ENCODE measurements at regions not wholly inside any gene's neighbourhood (a gene's known extent, or its start where the extent isn't known, plus 50 kb on each side); places are given as distances from the start of the nearest gene placed in this dataset.

GRCh38 chr2:78646533-78647364 lies 378.8 kb upstream of the REG3G start:
- no peaks in the 10 kb centered on the region for H3K4me1 ChIP-seq (ENCODE audit: control insufficient read depth in 3 of 3, insufficient read depth in 2 of 3, low read depth in 1 of 3, low read length in 2 of 3)
- no peak overlapping the region for H3K27ac ChIP-seq (ENCODE audit: low read depth in 1 of 3, low read length in 2 of 3)
- DNase-seq (no peak), FAIRE-seq (no peak)
- H3K36me3 ChIP-seq (ENCODE audit: control insufficient read depth in 3 of 3, insufficient read depth in 2 of 3, low read depth in 1 of 3, low read length in 3 of 3): no peaks in the 10 kb centered on the region
- no peaks in the 10 kb centered on the region for H3K27me3 ChIP-seq (ENCODE audit: control insufficient read depth in 3 of 3, insufficient read depth in 3 of 3, low read length in 3 of 3)
- WGBS, 3 donors: 47 to 63% (median 48%) methylated on average over 5 of the region's 5 CpGs
- no peak overlapping the region for H3K4me3 ChIP-seq (ENCODE audit: low read depth in 1 of 3, low read length in 3 of 3)
- no peaks in the 10 kb centered on the region for H3K9me3 ChIP-seq (ENCODE audit: control insufficient read depth in 2 of 2, insufficient read depth in 1 of 2, low read depth in 1 of 2, low read length in 1 of 2)

GRCh38 chr2:78648558-78648957 lies 376.9 kb upstream of the REG3G start:
- Histone ChIP-seq H3K4me3 (ENCODE audit: low read depth in 1 of 3, low read length in 3 of 3) (no peak overlapping the region), H3K27ac (ENCODE audit: low read depth in 1 of 3, low read length in 2 of 3) (no peak overlapping the region), H3K27me3 (ENCODE audit: control insufficient read depth in 3 of 3, insufficient read depth in 3 of 3, low read length in 3 of 3) (no peaks in the 10 kb centered on the region), H3K4me1 (ENCODE audit: control insufficient read depth in 3 of 3, insufficient read depth in 2 of 3, low read depth in 1 of 3, low read length in 2 of 3) (no peaks in the 10 kb centered on the region), H3K9me3 (ENCODE audit: control insufficient read depth in 2 of 2, insufficient read depth in 1 of 2, low read depth in 1 of 2, low read length in 1 of 2) (no peaks in the 10 kb centered on the region), H3K36me3 (ENCODE audit: control insufficient read depth in 3 of 3, insufficient read depth in 2 of 3, low read depth in 1 of 3, low read length in 3 of 3) (no peaks in the 10 kb centered on the region)
- no peak for DNase-seq
- WGBS, 3 donors: 52 to 63% (median 58%) methylated on average over 1 of the region's 1 CpG
- FAIRE-seq: no peak

GRCh38 chr2:78654941-78655340 lies 370.6 kb upstream of the REG3G start:
- FAIRE-seq (no peak), DNase-seq (no peak)
- H3K4me1 ChIP-seq (ENCODE audit: control insufficient read depth in 3 of 3, insufficient read depth in 2 of 3, low read depth in 1 of 3, low read length in 2 of 3): no peaks in the 10 kb centered on the region
- H3K27me3 ChIP-seq (ENCODE audit: control insufficient read depth in 3 of 3, insufficient read depth in 3 of 3, low read length in 3 of 3): no peaks in the 10 kb centered on the region
- no peak overlapping the region for H3K4me3 ChIP-seq (ENCODE audit: low read depth in 1 of 3, low read length in 3 of 3)
- no peak overlapping the region for H3K27ac ChIP-seq (ENCODE audit: low read depth in 1 of 3, low read length in 2 of 3)
- H3K36me3 ChIP-seq (ENCODE audit: control insufficient read depth in 3 of 3, insufficient read depth in 2 of 3, low read depth in 1 of 3, low read length in 3 of 3): no peaks in the 10 kb centered on the region
- H3K9me3 ChIP-seq (ENCODE audit: control insufficient read depth in 2 of 2, insufficient read depth in 1 of 2, low read depth in 1 of 2, low read length in 1 of 2): no peaks in the 10 kb centered on the region
- 72 to 81% (median 80%) methylated on average over 5 of the region's 5 CpGs for WGBS, 3 donors

- Histone ChIP-seq H3K27ac (ENCODE audit: low read depth in 1 of 3, low read length in 2 of 3) (no peak overlapping the region), H3K4me1 (ENCODE audit: control insufficient read depth in 3 of 3, insufficient read depth in 2 of 3, low read depth in 1 of 3, low read length in 2 of 3) (no peaks in the 10 kb centered on the region), H3K9me3 (ENCODE audit: control insufficient read depth in 2 of 2, insufficient read depth in 1 of 2, low read depth in 1 of 2, low read length in 1 of 2) (no peaks in the 10 kb centered on the region), H3K36me3 (ENCODE audit: control insufficient read depth in 3 of 3, insufficient read depth in 2 of 3, low read depth in 1 of 3, low read length in 3 of 3) (no peaks in the 10 kb centered on the region), H3K27me3 (ENCODE audit: control insufficient read depth in 3 of 3, insufficient read depth in 3 of 3, low read length in 3 of 3) (no peaks in the 10 kb centered on the region), H3K4me3 (ENCODE audit: low read depth in 1 of 3, low read length in 3 of 3) (no peak overlapping the region)
- DNase-seq (no peak), FAIRE-seq (no peak)
- WGBS, 3 donors: 64 to 72% (median 68%) methylated on average over 4 of the region's 4 CpGs
Observed at GRCh38 chr2:78676921-78677696, 348.4 kb upstream of the REG3G start.

- Histone ChIP-seq H3K9me3 (ENCODE audit: control insufficient read depth in 2 of 2, insufficient read depth in 1 of 2, low read depth in 1 of 2, low read length in 1 of 2) (no peaks in the 10 kb centered on the region), H3K27ac (ENCODE audit: low read depth in 1 of 3, low read length in 2 of 3) (no peak overlapping the region), H3K36me3 (ENCODE audit: control insufficient read depth in 3 of 3, insufficient read depth in 2 of 3, low read depth in 1 of 3, low read length in 3 of 3) (no peaks in the 10 kb centered on the region), H3K4me3 (ENCODE audit: low read depth in 1 of 3, low read length in 3 of 3) (no peak overlapping the region), H3K4me1 (ENCODE audit: control insufficient read depth in 3 of 3, insufficient read depth in 2 of 3, low read depth in 1 of 3, low read length in 2 of 3) (no peaks in the 10 kb centered on the region), H3K27me3 (ENCODE audit: control insufficient read depth in 3 of 3, insufficient read depth in 3 of 3, low read length in 3 of 3) (no peaks in the 10 kb centered on the region)
- DNase-seq: no peak
- WGBS, 3 donors: 73 to 85% (median 80%) methylated on average over 7 of the region's 7 CpGs
- FAIRE-seq: no peak
Observed at GRCh38 chr2:78677774-78678173, 347.7 kb upstream of the REG3G start.

- no peaks in the 10 kb centered on the region for H3K4me1 ChIP-seq (ENCODE audit: control insufficient read depth in 3 of 3, insufficient read depth in 2 of 3, low read depth in 1 of 3, low read length in 2 of 3)
- H3K27me3 ChIP-seq (ENCODE audit: control insufficient read depth in 3 of 3, insufficient read depth in 3 of 3, low read length in 3 of 3): no peaks in the 10 kb centered on the region
- DNase-seq (no peak), FAIRE-seq (no peak)
- no peaks in the 10 kb centered on the region for H3K9me3 ChIP-seq (ENCODE audit: control insufficient read depth in 2 of 2, insufficient read depth in 1 of 2, low read depth in 1 of 2, low read length in 1 of 2)
- 77 to 92% (median 80%) methylated on average over 4 of the region's 4 CpGs for WGBS, 3 donors
- no peak overlapping the region for H3K27ac ChIP-seq (ENCODE audit: low read depth in 1 of 3, low read length in 2 of 3)
- no peak overlapping the region for H3K4me3 ChIP-seq (ENCODE audit: low read depth in 1 of 3, low read length in 3 of 3)
- H3K36me3 ChIP-seq (ENCODE audit: control insufficient read depth in 3 of 3, insufficient read depth in 2 of 3, low read depth in 1 of 3, low read length in 3 of 3): no peaks in the 10 kb centered on the region
Observed at GRCh38 chr2:78681386-78681785, 344.1 kb upstream of the REG3G start.

- H3K9me3 ChIP-seq (ENCODE audit: control insufficient read depth in 2 of 2, insufficient read depth in 1 of 2, low read depth in 1 of 2, low read length in 1 of 2): no peaks in the 10 kb centered on the region
- H3K27me3 ChIP-seq (ENCODE audit: control insufficient read depth in 3 of 3, insufficient read depth in 3 of 3, low read length in 3 of 3): no peaks in the 10 kb centered on the region
- H3K4me1 ChIP-seq (ENCODE audit: control insufficient read depth in 3 of 3, insufficient read depth in 2 of 3, low read depth in 1 of 3, low read length in 2 of 3): no peaks in the 10 kb centered on the region
- H3K4me3 ChIP-seq (ENCODE audit: low read depth in 1 of 3, low read length in 3 of 3): no peak overlapping the region
- no peak for DNase-seq
- no peak overlapping the region for H3K27ac ChIP-seq (ENCODE audit: low read depth in 1 of 3, low read length in 2 of 3)
- WGBS, 3 donors: 73 to 87% (median 80%) methylated on average over 3 of the region's 3 CpGs
- no peaks in the 10 kb centered on the region for H3K36me3 ChIP-seq (ENCODE audit: control insufficient read depth in 3 of 3, insufficient read depth in 2 of 3, low read depth in 1 of 3, low read length in 3 of 3)
- FAIRE-seq: no peak
Observed at GRCh38 chr2:78682781-78683180, 342.7 kb upstream of the REG3G start.

GRCh38 chr2:78686625-78687153 lies 338.8 kb upstream of the REG3G start:
- Histone ChIP-seq H3K4me1 (ENCODE audit: control insufficient read depth in 3 of 3, insufficient read depth in 2 of 3, low read depth in 1 of 3, low read length in 2 of 3) (no peaks in the 10 kb centered on the region), H3K9me3 (ENCODE audit: control insufficient read depth in 2 of 2, insufficient read depth in 1 of 2, low read depth in 1 of 2, low read length in 1 of 2) (no peaks in the 10 kb centered on the region), H3K4me3 (ENCODE audit: low read depth in 1 of 3, low read length in 3 of 3) (no peak overlapping the region), H3K27ac (ENCODE audit: low read depth in 1 of 3, low read length in 2 of 3) (no peak overlapping the region), H3K27me3 (ENCODE audit: control insufficient read depth in 3 of 3, insufficient read depth in 3 of 3, low read length in 3 of 3) (no peaks in the 10 kb centered on the region), H3K36me3 (ENCODE audit: control insufficient read depth in 3 of 3, insufficient read depth in 2 of 3, low read depth in 1 of 3, low read length in 3 of 3) (no peaks in the 10 kb centered on the region)
- FAIRE-seq (no peak), DNase-seq (no peak)
- 37 to 55% (median 52%) methylated on average over 3 of the region's 3 CpGs for WGBS, 3 donors

Measured in small intestine (tissue), 7 donors.